ENCODE measurements at regions not wholly inside any gene's neighbourhood (a gene's known extent, or its start where the extent isn't known, plus 50 kb on each side); places are given as distances from the start of the nearest gene placed in this dataset.

GRCh38 chr20:61045091-61045490, 207.0 kb upstream of the CDH4 start:
- Histone ChIP-seq H3K9me3 (no peaks in the 10 kb centered on the region), H3K4me3 (no peak overlapping the region), H3K27ac (no peak overlapping the region), H3K4me1 (no peaks in the 10 kb centered on the region), H3K4me2 (no peak overlapping the region)
- 87% methylated on average over 1 of the region's 1 CpG for whole genome bisulfite sequencing (ENCODE audit: missing lambda C conversion rate)
- DNase-seq (ENCODE audit: low read depth in 1 of 2, low spot score in 1 of 2), result no peak
- FAIRE-seq, result no peak
- no peak for TF ChIP-seq EHMT2 (IDR thresholded peaks at IDR 0.05; ENCODE audit: low read depth)
- TF ChIP-seq TP53 (CRISPR knock-in tag; IDR thresholded peaks at IDR 0.05), result no peak
- TF ChIP-seq HDAC2 (IDR thresholded peaks at IDR 0.05), result no peak
- no peak for TF ChIP-seq FOXS1 (CRISPR knock-in tag; IDR thresholded peaks at IDR 0.05)
- no peak for TF ChIP-seq RFX5 (IDR thresholded peaks at IDR 0.05)
- no peak for TF ChIP-seq KDM5A (IDR thresholded peaks at IDR 0.05)
- no peak for TF ChIP-seq POLR2AphosphoS2 (conservative IDR thresholded peaks at IDR 0.05; ENCODE audit: low read length)
- TF ChIP-seq ZC3H11A (IDR thresholded peaks at IDR 0.05), result no peak
- TF ChIP-seq JUN (IDR thresholded peaks at IDR 0.05), result no peak
- TF ChIP-seq POLR2A (IDR thresholded peaks at IDR 0.05; ENCODE audit: low read length), result no peak
- no peak for ATAC-seq
- ChIA-PET POLR2A (no interaction called here), CTCF (interaction anchor here (0.6 kb wide), 1 partner anchor 906 kb away, joined by 3 read pairs; no protein-coding TSS in a partner anchor)

GRCh38 chr20:61045876-61046585, 206.0 kb upstream of the CDH4 start:
- POLR2A ChIA-PET, result no interaction called here
- TF ChIP-seq RAD21 (conservative IDR thresholded peaks at IDR 0.05 in 1 of 2, IDR thresholded peaks at IDR 0.05 in 1 of 2), result no peak
- no peak for TF ChIP-seq HMGXB4 (CRISPR knock-in tag; IDR thresholded peaks at IDR 0.05; ENCODE audit: borderline replicate concordance)
- no peak for TF ChIP-seq ZC3H11A (IDR thresholded peaks at IDR 0.05)
- TF ChIP-seq EHMT2 (IDR thresholded peaks at IDR 0.05; ENCODE audit: low read depth), result no peak
- TF ChIP-seq MAFK (IDR thresholded peaks at IDR 0.05; ENCODE audit: partially characterized antibody), result no peak
- Histone ChIP-seq H3K4me2 (no peak overlapping the region), H3K9me3 (no peaks in the 10 kb centered on the region), H3K4me3 (no peak overlapping the region), H3K4me1 (no peaks in the 10 kb centered on the region), H3K27ac (no peak overlapping the region)
- CTCF ChIA-PET, result interaction anchor here (0.6 kb wide), 1 partner anchor 905 kb away, joined by 3 read pairs; no protein-coding TSS in a partner anchor
- no peak for DNase-seq (ENCODE audit: low read depth in 1 of 2, low spot score in 1 of 2)
- FAIRE-seq, result no peak
- no peak for ATAC-seq
- 38% methylated on average over 2 of the region's 3 CpGs for WGBS (ENCODE audit: missing lambda C conversion rate)

GRCh38 chr20:61046721-61047351, 205.2 kb upstream of the CDH4 start:
- POLR2A ChIA-PET, result no interaction called here
- CTCF ChIA-PET, result no interaction called here

More at GRCh38 chr20:61046721-61047351, 205.2 kb upstream of the CDH4 start:
- no peak overlapping the region for H3K27ac ChIP-seq
- ATAC-seq (no peak), DNase-seq (ENCODE audit: low read depth in 1 of 2, low spot score in 1 of 2) (no peak), FAIRE-seq (no peak)
- no peaks in the 10 kb centered on the region for H3K9me3 ChIP-seq
- no peaks in the 10 kb centered on the region for H3K4me1 ChIP-seq
- WGBS (ENCODE audit: missing lambda C conversion rate), result 74% methylated on average over 8 of the region's 9 CpGs
- H3K4me3 ChIP-seq, result no peak overlapping the region
- no peak overlapping the region for H3K4me2 ChIP-seq
- TF ChIP-seq ZC3H11A (IDR thresholded peaks at IDR 0.05) (no peak), USF2 (IDR thresholded peaks at IDR 0.05) (no peak), ZSCAN20 (CRISPR knock-in tag; IDR thresholded peaks at IDR 0.05) (no peak), HEYL (CRISPR knock-in tag; IDR thresholded peaks at IDR 0.05) (no peak), POLR2A (IDR thresholded peaks at IDR 0.05; ENCODE audit: low read length) (no peak), SMC3 (IDR thresholded peaks at IDR 0.05) (no peak), GATA3 (IDR thresholded peaks at IDR 0.05; ENCODE audit: borderline replicate concordance) (no peak), CBX8 (IDR thresholded peaks at IDR 0.05) (no peak), ZFP36 (IDR thresholded peaks at IDR 0.05; ENCODE audit: borderline replicate concordance, partially characterized antibody) (no peak)
